Right renal pelvis (tissue), 4 donors: ENCODE measurements at regions not wholly inside any gene's neighbourhood (a gene's known extent, or its start where the extent isn't known, plus 50 kb on each side); places are given as distances from the start of the nearest gene placed in this dataset.

Experiments
- DNase-seq, 4 donors: peaks; one replicate each; pipeline ENCODE4 v3.0.0-alpha.2; 2013; ENCODE audit warnings: low read depth in 4 of 4, low spot score in 3 of 4, missing footprints in 1 of 4

DNA sequence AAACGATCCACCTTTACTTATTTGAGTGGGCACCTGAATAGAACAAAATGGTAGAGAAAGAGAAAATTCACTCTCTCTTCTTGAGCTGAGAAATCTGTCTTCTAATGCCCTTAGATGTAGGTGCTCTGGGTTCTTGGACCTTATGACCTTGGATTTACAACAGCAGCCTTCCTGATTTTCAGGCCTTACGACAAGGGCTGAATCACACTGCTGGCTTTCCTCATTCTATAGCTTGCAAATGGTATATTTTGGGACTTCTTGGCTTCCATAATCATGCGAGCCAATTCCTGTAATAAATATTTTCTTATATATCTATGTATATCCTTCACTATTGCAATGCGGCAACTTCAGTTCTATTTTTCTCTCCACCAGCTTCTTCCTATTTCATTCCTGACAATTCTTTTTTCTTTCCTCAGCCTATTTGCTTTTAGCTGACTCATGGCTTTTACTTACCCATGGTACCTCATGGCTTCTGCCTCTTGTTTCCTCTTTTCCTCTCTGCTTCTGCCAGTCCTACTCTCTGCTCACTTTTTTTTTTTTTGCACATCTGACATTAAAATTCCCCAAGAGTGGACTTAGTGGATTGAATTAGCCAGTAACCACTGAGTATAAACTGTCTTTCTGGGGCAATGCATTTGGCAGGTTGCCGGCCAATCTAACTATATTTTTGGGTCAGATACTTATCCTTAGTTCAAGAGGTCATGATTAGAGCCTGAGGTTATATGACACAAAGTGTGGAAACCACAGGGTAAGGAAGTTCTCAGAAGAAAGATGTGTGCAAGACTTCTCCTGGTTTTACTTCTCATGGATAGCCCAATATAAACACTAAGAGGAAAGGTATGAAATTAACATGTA, 359.5 kb downstream of the TMEM135 start:
- DNase-seq: no peak

DNA sequence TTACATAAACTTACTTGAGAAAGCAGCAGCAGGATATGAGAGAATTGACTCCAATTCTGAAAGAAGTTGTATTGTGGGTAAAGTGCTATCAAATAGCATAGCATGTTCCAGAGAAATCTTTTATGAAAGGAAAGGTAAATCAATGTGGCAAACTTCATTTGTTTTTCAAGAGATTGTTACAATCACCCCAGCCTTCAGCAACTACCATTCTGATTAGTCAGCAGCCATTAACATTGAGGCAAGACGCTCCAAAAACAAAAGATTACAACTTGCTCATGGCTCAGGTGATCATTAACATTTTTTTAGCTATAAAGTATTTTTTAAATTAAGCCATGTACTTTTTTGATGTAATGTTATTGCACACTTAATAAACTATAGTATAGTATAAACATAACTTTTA, 357.2 kb downstream of the TMEM135 start:
- DNase-seq: no peak

DNA sequence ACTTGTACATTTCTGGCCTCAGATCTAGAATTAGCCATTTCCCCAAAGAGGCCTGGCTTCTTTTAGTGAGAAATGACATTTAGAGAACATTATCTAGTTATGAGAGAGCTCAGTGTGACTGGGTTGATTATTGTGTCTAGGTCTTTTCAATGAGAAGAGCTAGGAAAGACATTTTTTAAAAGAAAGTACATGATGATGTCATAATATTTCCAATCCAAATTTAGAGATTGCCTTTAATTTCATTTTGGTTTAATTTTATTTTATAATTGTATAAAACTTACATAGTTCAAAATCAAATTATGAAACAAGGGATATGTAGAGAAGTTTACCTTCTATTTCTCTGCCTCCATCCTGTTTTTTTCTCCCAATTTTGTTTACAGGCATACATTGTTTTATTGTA, 354.9 kb downstream of the TMEM135 start:
- DNase-seq: no peak

DNA sequence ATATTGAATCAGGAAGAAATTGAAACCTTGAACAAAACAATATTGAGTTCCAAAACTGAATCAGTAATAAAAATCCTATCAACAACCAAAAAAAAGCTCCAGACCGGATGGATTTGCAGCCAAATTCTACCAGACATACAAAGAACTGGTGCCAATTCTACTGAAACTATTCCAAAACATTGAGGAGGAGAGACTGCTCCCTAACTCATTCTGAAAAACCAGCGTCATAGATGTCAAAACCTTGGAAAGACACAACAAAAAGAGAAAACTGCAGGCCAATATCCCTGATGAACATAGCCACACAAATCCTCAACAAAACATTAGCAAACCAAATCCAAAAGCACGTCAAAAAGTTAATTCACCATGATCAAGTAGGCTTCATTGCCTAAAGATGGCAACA, 353.8 kb downstream of the TMEM135 start:
- no peak for DNase-seq

DNA sequence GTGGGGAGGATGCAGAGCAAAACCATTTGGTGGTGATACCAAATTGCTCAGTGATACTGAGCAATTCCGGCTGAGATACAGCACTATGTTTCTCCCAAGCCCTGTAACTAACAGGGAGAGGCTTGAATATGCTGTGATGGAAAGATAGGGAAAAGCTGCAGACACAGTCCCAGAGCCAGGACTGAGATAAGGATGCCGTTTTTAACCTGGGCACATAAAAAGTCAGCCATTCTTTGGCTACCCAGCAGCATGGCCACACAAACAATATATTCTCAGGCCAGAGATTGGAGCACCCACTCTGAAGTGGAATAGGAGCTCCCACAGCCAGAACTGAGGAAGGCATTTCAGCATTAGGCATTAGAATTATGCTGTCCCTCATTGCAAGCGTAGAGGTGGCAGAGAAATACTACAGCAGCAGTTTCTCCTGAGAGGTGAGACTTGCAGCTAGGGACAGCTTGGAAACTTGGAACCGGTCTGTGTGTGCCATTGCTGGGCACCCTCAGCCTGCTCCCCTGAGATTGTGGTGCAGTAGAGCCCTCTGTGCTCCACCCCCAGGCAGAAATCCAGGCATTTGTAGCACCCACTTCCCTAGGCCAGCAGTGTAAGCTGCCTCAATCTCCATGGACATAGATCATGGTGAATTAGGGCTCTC, 346.5 kb downstream of the TMEM135 start:
- no peak for DNase-seq

DNA sequence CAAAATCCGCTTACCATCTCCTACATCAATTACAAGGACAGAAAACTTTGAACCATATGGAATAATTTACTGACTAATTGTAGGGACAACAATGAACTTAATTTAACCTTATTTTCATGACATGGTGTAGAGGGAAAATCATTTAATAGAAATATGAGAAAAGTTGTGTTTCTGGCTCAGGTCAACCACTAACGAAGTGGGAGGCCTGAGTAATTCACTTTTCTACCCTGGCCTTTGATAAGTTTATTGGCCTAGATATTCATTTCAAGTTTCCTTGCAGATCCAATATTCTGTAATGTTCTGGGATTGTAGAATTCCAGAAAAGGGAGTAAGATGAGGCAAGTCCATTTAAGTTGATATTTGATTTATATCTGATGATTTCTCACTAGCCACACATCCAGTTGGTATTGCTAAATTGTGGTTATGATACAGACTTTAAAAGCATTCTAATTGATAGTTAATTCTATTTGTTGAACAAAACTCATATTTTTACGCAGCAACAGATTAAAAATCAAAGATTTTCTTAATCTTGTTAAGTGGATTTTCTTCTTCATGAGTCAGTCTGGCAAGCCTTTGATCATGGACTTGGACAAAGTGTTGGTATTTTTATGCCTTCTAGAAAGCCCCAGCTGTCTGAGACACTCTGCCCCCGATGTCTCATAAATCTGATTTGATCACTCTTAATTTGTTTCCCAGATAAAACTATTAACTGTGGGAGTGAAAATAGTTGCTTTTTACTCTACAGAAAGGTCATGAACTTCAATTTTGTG, 336.5 kb downstream of the TMEM135 start:
- DNase-seq: peak in 3 of 4 donors; percentile 18 to 53 (median 43)
